ENCODE measurements at regions not wholly inside any gene's neighbourhood (a gene's known extent, or its start where the extent isn't known, plus 50 kb on each side); places are given as distances from the start of the nearest gene placed in this dataset.

DNA sequence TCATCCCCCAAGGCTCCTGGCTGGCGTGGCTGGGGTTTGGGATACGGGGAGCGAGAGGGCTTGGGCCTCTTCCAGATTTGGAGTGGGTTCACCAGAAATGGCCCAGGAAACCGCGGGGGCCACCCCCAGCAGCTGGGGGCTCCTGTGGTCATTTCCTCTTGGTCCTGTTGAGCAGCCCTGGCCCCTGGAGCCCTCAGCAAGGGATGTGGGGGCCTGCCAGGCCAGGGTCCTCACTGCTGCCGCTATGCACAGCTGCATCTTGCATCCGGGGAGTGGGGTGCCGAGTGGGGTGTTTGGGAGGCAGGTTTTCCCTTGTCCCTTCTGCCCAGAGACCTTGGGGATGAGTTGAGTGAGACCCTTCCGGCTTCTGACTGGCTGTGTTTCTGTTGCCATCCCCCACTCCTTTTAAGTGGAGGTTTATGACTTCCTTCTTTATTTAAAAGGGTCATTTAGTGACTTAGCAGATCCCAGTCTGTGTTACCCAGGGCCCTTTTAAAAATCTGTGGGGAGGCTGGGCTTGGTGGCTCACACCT lies 319.8 kb downstream of the SEC14L1 start (continued):
- TF ChIP-seq, protein P1, sequence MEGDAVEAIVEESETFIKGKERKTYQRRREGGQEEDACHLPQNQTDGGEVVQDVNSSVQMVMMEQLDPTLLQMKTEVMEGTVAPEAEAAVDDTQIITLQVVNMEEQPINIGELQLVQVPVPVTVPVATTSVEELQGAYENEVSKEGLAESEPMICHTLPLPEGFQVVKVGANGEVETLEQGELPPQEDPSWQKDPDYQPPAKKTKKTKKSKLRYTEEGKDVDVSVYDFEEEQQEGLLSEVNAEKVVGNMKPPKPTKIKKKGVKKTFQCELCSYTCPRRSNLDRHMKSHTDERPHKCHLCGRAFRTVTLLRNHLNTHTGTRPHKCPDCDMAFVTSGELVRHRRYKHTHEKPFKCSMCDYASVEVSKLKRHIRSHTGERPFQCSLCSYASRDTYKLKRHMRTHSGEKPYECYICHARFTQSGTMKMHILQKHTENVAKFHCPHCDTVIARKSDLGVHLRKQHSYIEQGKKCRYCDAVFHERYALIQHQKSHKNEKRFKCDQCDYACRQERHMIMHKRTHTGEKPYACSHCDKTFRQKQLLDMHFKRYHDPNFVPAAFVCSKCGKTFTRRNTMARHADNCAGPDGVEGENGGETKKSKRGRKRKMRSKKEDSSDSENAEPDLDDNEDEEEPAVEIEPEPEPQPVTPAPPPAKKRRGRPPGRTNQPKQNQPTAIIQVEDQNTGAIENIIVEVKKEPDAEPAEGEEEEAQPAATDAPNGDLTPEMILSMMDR (IDR thresholded peaks at IDR 0.05; ENCODE audit: low read depth, low read length, missing input control) = no peak
- TF ChIP-seq MAX (IDR thresholded peaks at IDR 0.05) (no peak), SP1 (IDR thresholded peaks at IDR 0.05) (no peak)

DNA sequence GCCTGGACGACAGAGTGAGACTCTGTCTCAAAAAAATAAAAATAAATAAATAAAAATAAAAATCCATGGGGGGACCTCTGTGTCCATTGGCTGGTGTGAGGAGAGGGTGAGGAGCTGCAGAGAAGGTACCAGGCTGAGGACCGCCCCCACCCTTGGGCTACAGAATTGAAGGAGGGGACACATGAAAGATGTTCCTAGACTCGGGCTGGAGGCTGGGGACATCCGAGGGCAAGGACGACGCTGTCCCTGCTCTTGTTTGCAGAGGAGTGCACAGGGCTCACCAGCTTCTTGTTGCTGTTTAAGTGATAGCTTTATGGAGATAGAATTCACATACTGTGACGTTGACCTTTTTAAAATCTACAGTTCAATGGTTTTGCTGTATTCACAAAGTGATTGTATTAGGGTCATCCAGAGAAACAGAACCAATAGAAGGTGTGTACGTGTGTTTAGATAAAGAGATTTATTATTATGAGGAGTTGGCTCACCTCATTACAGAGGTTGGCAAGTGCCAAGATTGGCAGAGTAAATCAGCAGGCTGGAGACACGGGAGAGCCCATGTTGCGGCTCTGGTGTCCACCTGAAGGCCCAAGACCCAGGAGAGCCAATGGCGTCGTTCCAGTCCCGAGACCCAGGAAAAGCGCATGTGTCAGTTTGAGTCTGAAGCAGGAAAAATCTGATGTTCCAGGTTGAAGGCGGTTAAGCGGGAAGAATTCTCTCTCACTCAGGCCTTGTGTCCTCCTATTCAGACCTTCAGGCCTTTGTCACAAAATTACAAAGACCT lies 320.7 kb downstream of the SEC14L1 start:
- WGBS = 78% methylated on average over 16 of the region's 16 CpGs
- Histone ChIP-seq H3K4me1 (ENCODE audit: control insufficient read depth in 4 of 4, insufficient read depth in 4 of 4, low read length in 3 of 4) (peaks cover 9 to 22% (median 19%) of the 10 kb centered on the region in 4 donors), H3K9me3 (ENCODE audit: control insufficient read depth in 4 of 4, low read length in 3 of 4) (no peaks in the 10 kb centered on the region), H3K27ac (ENCODE audit: low read depth in 1 of 2, low read length in 2 of 2) (peak overlapping the region; percentile 23 to 49), H3K27me3 (ENCODE audit: control insufficient read depth in 4 of 4, insufficient read depth in 4 of 4, low read length in 3 of 4) (no peaks in the 10 kb centered on the region), H3K4me3 (ENCODE audit: low read depth in 1 of 3, low read length in 3 of 3) (no peak overlapping the region), H3K9ac (ENCODE audit: low read depth in 1 of 2, low read length in 2 of 2) (peak overlapping the region in 1 of 2 donors; percentile 28), H3K36me3 (ENCODE audit: control insufficient read depth in 4 of 4, insufficient read depth in 3 of 4, low read depth in 1 of 4, low read length in 3 of 4) (peaks cover 0 to under 1% (median 0%) of the 10 kb centered on the region in 4 donors)
- no peak for TF ChIP-seq HNF4A (conservative IDR thresholded peaks at IDR 0.05)
- TF ChIP-seq RAD21 (IDR thresholded peaks at IDR 0.05) = no peak
- TF ChIP-seq YY1 (IDR thresholded peaks at IDR 0.05) = no peak
- no peak for TF ChIP-seq NR2F2 (IDR thresholded peaks at IDR 0.05)
- no peak for TF ChIP-seq FOXA1 (IDR thresholded peaks at IDR 0.05)
- DNase-seq (ENCODE audit: low spot score) = no peak

GRCh38 chr17:77462090-77462489 lies 321.3 kb downstream of the SEC14L1 start:
- H3K27ac ChIP-seq (ENCODE audit: low read depth in 1 of 2, low read length in 2 of 2) = peak overlapping the region; percentile 23 to 49

More at GRCh38 chr17:77462090-77462489, 321.3 kb downstream of the SEC14L1 start:
- no peak overlapping the region for H3K4me3 ChIP-seq (ENCODE audit: low read depth in 1 of 3, low read length in 3 of 3)
- peaks cover 9 to 22% (median 20%) of the 10 kb centered on the region in 4 donors for H3K4me1 ChIP-seq (ENCODE audit: control insufficient read depth in 4 of 4, insufficient read depth in 4 of 4, low read length in 3 of 4)
- H3K9ac ChIP-seq (ENCODE audit: low read depth in 1 of 2, low read length in 2 of 2) = peak overlapping the region in 1 of 2 donors; percentile 28
- peaks cover 0 to 2% (median 0%) of the 10 kb centered on the region in 4 donors for H3K36me3 ChIP-seq (ENCODE audit: control insufficient read depth in 4 of 4, insufficient read depth in 3 of 4, low read depth in 1 of 4, low read length in 3 of 4)
- DNase-seq (ENCODE audit: low spot score) = no peak
- no peaks in the 10 kb centered on the region for H3K9me3 ChIP-seq (ENCODE audit: control insufficient read depth in 4 of 4, low read length in 3 of 4)
- no peaks in the 10 kb centered on the region for H3K27me3 ChIP-seq (ENCODE audit: control insufficient read depth in 4 of 4, insufficient read depth in 4 of 4, low read length in 3 of 4)
- TF ChIP-seq TAF1 (conservative IDR thresholded peaks at IDR 0.05) = no peak
- TF ChIP-seq, protein P2, sequence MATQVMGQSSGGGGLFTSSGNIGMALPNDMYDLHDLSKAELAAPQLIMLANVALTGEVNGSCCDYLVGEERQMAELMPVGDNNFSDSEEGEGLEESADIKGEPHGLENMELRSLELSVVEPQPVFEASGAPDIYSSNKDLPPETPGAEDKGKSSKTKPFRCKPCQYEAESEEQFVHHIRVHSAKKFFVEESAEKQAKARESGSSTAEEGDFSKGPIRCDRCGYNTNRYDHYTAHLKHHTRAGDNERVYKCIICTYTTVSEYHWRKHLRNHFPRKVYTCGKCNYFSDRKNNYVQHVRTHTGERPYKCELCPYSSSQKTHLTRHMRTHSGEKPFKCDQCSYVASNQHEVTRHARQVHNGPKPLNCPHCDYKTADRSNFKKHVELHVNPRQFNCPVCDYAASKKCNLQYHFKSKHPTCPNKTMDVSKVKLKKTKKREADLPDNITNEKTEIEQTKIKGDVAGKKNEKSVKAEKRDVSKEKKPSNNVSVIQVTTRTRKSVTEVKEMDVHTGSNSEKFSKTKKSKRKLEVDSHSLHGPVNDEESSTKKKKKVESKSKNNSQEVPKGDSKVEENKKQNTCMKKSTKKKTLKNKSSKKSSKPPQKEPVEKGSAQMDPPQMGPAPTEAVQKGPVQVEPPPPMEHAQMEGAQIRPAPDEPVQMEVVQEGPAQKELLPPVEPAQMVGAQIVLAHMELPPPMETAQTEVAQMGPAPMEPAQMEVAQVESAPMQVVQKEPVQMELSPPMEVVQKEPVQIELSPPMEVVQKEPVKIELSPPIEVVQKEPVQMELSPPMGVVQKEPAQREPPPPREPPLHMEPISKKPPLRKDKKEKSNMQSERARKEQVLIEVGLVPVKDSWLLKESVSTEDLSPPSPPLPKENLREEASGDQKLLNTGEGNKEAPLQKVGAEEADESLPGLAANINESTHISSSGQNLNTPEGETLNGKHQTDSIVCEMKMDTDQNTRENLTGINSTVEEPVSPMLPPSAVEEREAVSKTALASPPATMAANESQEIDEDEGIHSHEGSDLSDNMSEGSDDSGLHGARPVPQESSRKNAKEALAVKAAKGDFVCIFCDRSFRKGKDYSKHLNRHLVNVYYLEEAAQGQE (IDR thresholded peaks at IDR 0.05) = no peak
- TF ChIP-seq MAX (IDR thresholded peaks at IDR 0.05) = no peak
- WGBS = 64% methylated on average over 11 of the region's 11 CpGs

Measured in liver (tissue), 8 donors.